Left colon (tissue), 2 donors: ENCODE measurements at regions not wholly inside any gene's neighbourhood (a gene's known extent, or its start where the extent isn't known, plus 50 kb on each side); places are given as distances from the start of the nearest gene placed in this dataset.
"Not testable (repeated sequence)": the region's sequence is repeated elsewhere in the genome, so short reads cannot be mapped to it uniquely, and the experiment has no call there.

Experiments used
- ATAC-seq: fragments of 200-7000 bp; cut with Tn5 transposase; one replicate; pipeline ENCODE4 v1.9.1; 2020; ENCODE audit warnings: mild to moderate bottlenecking, moderate library complexity
- DNase-seq, 2 donors: peaks; one replicate each; pipeline ENCODE4 v3.0.0-alpha.2; 2020
- intact Hi-C, 2 donors: fragments of 100-400 bp; cut with DNase I in 1 of 2; cut with micrococcal nuclease in 1 of 2; formaldehyde crosslinking; loops; one replicate each; pipeline versions ENCODE4 v1.11.2 to v1.14.0; 2022; cut with DNase I, micrococcal nuclease
- donor health status: DM: no; HTN: no; CAD: no.
- donor health status: DM: yes; HTN: yes; CAD: no.

DNA sequence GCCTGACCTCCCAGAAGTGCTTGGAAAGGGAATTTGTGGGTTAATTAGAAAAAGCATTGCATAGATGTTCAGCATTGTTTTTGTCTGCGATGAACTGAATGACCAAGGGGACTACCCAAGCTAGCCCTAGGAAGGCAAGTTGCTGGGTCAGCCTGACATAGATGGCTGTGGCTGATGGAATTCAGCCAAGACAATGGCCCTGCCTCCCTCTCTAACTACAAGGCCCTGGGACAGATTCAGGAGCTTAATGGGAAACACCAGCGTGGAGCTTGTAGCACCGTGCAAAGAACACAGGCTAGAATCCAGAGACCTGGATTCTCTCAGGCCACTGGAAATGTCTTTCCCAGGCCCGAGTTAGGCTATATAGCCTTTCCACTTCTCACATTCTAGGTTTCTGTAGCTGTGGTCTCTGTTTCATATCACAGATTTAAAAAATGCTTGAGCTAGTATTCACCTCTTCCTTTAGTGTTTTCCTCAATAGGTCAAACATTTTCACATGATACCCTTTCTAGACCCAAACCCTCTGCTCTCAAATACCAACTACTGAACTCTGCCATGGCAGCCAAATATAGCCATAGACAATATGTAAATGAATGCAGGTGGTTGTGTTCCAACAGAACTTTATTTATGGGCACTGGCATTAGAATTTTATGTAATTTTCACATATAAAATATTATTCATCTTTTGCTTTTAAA is 294.3 kb upstream of the MEX3C start:
- ATAC-seq (no peak), DNase-seq (no peak)
- intact Hi-C loops: no loop called here

DNA sequence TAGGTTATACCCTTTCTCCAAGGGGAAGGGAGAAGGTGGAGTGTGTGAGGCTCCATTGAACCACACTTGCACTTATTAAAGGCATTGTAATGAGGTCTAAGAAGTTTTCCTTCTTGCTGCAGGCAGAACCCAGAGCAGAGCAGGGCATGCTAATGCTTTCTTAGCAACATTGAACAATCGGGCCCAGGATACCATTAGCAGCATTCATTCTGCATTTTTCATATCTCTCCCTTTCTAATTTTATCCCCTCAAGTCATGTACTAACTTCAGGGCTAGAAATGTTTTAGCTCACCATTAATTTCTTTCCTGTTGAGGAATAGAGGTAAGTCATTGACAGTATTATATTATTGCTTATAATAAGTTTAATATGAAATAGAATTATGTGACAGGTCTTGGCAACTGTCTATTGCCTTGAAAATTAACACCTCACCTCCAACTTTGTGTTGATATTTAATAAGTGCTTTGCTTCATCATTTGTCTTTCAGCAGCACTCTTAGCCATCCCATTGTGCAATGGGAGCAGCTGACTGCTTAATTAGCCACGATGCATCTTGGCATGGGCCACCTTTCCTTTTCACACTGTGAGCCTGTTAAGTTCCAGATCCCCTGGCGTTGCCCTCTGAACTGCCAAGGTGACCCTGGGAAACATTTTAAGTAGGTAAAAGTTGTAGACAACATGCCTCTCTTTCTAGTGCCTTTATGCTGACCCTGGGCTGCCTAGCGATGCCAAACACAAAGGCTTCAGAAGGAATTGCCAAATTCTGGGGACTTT is 300.8 kb upstream of the MEX3C start:
- intact Hi-C loops: no loop called here
- ATAC-seq: no peak
- DNase-seq: no peak

DNA sequence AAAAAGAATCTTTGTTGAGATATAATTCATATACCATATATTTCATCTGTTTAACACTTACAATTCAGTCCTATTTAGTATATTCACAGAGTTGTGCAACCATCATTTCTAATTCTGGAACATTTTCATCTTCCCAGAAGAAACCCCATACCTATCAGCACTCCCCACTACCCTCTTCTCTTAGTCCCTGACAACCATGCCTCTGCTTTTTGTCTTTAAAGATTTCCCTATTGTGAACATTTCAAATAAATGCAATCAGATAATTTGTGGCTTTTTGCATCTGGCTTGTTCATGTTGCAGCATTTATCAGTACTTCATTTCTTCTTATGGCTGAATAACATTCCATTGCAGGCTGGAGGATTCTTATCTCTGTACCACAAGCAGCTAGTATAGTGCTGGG is 305.9 kb upstream of the MEX3C start:
- ATAC-seq: no peak
- intact Hi-C loops: no loop called here
- DNase-seq: no peak

DNA sequence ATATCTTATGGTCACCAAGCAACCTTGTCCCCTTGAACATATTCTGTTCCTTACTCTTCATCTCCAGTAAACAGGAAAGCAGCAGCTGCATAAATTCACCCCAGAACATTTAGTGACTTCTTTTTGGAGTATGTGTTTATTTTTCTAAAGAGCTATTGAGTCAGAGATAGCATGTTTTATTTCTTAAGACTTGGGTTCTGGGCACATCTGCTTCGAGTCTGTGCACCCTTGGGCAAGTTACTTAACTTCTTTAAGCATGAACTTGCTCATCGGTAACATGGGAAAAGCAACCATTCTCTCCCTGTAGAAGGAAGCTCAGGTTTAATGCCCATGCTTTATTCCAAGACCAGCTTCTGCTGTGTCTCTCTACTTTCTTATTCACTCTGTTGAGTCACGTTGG is 309.3 kb upstream of the MEX3C start:
- intact Hi-C loops: no loop called here
- ATAC-seq (no peak), DNase-seq (no peak)

DNA sequence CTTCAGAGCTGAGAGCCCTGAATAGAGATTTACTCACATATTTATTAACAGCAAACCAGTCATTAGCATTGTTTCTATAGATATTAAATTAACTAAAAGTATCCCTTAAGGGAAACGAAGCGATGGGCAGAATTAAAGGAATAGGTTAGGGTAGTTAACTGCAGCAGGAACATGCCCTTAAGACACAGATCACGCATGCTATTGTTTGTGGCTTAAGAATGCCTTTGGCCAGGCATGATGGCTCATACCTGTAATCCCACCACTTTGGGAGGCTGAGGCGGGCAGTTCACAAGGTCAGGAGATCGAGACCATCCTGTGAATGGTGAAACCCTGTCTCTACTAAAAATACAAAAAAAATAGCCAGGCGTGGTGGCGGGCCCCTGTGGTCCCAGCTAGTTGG is 310.9 kb upstream of the MEX3C start:
- intact Hi-C loops, ATAC-seq: not testable (repeated sequence)

DNA sequence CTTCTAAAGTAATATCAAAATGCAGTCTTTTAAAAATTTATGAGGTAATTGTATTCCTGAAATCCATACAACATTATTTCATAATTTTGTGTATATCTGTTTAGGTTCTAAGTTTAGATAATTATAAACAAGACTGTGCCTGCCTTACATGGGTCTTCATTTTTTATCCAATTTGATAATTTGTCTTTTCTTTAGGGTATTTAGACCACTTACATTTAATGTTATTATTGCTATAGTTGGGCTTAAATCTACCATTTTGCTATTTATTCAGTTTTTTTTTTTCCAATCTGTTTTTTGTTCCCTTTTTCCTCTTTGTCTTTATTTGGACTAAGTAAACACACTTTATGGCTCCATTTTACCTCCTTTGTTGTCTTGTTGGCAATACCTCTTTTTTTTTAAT is 312.5 kb upstream of the MEX3C start:
- no peak for DNase-seq
- intact Hi-C loops: no loop called here
- no peak for ATAC-seq

More for the DNA sequence above, 310.9 kb upstream of the MEX3C start:
- DNase-seq: not testable (repeated sequence)

DNA sequence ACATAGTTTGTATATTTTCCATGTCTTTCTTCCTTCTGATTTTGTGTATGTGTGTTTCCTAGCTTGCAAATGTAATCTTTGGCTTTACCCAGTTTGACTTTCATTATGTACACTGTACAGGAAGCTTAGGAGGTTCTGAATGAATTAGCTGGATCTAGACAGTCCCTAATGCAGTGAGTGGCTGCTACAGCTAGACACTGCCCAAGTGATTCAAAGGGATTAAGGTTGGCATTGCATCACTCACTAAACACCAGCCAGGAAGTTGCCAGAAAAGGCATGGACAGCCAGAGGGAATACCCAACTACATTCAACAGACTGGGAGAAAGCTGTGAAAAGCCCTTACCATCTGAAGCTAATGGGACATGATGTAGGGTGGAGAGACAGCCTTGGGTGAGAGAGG is 316.0 kb upstream of the MEX3C start:
- intact Hi-C loops: no loop called here
- no peak for DNase-seq
- no peak for ATAC-seq

DNA sequence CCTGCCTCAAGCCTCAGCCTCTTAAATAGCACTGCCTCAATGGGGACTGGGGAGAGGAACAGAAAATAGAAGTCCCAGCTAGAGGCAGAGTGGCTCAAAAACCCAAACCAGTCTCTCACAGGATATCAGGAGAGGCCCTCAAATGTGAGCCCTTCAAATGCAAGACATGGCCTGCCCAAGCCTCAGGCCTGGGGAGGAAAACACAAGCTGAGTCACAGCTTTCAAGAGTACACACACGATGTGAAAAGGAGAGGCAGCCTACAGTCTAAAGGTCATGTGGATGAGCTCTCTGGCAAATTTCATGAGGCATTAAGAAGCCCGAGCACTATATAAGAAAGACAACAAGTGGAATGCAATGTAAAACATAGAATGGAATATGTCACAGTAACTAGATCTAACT is 316.6 kb upstream of the MEX3C start:
- ATAC-seq (no peak), DNase-seq (no peak)
- intact Hi-C loops: no loop called here

DNA sequence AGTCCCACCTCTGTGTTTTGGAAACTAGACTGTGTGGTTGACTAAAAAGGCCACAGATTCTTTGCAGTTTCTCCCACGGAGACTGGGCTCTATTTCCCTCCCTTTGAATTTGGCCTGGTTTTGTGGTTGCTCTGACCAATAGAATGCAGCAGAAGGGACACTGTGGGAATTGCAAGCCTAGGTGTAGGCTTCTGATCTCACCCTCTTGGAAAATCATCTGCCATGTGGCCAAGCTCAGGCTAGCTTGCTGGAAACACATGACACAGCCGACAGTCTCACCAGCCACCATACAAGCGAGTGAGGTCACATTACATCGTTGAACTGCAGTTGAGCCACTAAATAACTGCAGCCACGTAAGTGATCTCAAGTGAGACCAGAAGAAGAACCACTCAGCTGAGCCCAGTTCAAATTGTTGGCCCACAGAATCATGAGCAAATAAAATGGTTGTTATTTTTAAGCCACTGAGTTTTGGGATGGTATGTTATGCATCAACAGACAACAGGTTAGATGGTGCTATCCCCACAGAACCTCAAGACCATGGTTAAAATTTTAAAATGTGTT is 319.1 kb upstream of the MEX3C start:
- ATAC-seq (no peak), DNase-seq (no peak)
- intact Hi-C loops: no loop called here

DNA sequence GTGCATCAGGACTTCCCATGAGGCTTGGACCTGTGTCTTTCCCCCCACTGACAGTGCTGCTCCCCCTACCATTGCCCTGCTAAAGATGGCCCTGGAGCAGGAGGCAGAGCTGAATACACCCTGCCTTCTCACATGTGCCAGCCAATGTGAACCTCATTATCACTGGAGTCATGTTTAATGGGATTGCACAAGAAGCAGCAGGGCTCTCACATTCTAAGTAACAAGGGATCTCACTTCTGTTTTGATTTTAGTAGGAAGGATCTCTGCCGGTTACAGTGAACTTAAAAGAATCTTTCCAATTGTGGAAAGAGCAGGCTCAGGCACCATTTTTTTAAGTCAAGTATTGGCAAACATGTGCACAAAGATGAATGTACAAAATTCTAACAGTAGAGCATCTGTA is 322.1 kb upstream of the MEX3C start:
- no peak for DNase-seq
- ATAC-seq: no peak
- intact Hi-C loops: no loop called here

DNA sequence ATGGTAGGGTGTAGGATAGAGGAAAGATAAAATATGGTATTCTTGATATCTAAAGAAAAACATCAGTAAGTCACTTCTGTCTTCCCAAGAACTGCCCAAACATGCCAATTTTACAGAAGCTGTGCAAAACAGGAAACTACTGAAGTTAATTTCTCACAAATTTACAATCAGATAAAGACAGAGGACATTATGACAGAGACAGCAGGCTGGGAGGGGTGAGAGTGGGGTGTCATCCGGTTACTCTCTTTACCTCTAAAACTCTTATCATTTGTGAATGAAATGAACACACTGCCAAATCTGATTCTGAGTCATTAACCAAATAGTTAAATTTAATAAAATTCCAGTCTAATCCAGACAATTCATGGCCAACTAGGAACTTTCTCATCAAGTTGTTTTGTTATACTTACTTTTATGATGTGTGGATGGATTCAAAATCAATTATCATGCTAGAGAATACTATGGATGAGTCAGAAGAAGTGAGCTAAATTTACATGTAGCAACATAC is 323.2 kb upstream of the MEX3C start:
- no peak for ATAC-seq
- intact Hi-C loops: no loop called here
- no peak for DNase-seq

DNA sequence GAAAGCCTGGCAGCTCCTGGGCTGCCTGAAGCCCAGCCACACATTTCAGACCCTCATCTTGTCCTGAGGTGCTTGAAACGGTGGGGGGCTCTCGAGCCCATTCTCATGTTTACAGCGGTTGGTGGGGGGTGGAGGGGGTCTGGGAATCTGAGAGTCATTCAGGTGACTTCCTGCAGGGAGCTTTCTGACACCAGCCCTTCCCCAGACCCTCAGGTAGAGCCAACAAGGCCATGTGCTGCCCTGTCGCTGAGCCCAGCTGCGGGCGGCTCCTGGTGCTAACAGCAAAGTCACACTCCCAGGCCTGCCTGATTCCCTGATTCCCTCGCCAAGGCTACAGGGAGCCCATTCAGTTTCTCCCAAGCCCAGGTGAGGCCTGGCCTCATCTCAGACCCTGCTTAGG is 324.9 kb upstream of the MEX3C start:
- ATAC-seq: no peak
- no peak for DNase-seq
- intact Hi-C loops: no loop called here

DNA sequence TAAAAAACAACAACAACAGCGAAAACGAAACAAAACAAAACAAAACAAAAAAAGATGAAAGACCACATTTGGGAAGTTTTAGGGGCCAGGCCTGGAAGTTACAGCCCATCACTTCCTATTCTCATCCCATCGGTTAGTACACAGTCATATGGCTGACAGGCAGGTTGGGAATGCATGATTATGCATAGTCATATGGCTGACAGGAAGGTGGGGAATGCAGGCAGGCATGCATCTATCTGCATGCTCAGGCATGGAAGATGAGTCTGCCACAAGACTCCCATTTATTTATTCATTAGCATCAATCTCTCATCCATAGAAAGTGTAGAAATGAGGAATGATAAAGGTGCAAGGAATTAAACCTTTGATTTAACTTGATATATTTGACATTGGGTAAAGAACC is 325.3 kb upstream of the MEX3C start:
- intact Hi-C loops: no loop called here
- no peak for DNase-seq

DNA sequence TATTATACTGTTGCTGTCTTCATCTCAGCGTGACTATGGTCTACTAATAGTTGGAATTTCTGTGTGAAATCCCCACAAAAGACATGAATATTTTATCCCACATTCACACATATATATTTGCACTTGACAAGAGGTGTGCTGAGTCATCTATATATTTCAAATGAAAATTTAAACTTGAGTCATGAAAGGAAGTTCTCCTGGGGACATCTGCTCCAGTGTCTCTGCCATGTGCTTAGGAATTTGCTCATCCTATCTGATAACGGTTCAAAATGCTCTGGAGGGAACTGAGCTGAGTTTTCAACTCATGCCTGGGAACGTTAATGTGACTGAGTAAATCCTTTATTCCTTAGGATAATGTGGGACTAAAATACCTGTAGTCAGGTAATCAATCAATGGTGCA is 326.2 kb upstream of the MEX3C start:
- intact Hi-C loops: no loop called here
- ATAC-seq (no peak), DNase-seq (no peak)

More for the DNA sequence above, 325.3 kb upstream of the MEX3C start:
- no peak for ATAC-seq

DNA sequence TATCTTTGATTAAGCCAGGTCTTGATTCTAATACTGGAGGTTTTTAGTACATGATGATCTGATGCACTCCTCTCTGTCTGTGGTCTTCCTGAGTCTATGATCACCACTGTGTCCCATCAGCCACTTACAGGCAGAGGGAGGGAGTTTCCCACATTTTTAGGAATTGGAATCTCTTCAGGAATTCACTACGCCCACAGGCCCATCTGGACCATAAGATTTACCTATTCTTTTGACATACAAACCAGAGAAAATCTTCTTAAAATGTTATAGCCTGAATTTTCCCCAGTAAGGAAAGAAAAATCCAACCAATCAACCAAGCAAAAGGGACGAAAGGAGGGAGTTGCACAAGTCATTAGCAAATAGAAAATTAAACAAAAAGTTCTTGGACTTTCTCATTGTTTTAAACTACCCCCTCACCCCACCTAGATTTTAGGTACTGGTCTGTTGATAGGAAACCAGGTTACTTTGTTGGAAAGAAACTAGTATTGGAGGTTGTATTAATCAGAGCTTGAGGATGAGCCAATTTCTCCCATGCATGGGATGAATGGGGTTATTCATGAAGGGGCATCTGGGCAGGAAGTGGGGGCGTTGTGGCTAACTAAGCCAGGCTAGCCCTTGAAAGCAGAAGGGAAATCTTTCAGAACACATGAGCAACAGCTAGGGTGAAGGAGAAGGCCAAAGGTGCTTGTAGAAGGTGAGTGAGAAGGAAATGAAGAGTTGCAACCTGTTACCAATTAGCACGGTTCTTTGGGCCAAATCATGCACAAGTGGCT is 328.2 kb upstream of the MEX3C start:
- intact Hi-C loops: no loop called here
- ATAC-seq (no peak), DNase-seq (no peak)

DNA sequence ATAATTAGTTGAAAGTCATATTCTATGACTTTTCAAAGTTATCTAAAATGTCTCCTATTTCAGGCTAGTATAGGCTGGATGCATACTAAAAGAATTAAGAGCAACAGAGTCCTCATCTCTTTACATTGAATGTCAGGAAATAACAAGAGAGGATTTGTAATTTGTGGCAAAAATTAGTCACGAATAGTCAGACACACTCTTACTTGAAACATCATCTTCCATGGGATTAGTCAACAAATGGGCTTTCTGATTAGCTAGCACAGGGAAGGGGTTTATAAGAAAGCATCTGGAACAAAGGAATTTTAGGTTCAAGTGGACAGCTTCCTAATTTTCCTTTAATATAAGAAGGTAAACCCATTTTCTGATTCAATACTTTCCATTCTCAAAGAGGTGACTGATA is 330.3 kb upstream of the MEX3C start:
- intact Hi-C loops: no loop called here
- ATAC-seq (no peak), DNase-seq (no peak)

DNA sequence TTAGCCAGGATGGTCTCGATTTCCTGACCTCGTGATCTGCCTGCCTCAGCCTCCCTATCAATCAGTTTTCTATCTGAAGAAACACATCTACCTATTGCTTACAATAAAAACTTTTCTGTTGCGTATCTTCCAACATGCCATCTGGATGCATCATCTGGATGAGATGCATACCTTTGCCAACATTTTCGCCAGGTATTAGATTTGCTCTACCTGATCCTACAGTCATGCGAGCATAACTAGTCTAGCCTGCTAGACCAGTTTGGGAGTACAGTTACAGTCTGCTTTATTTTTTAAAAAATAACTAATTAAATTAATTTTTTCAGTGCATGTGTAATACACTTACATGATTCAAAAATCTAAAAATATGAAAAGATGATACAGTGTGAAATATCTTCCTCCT is 334.0 kb upstream of the MEX3C start:
- intact Hi-C loops: no loop called here
- ATAC-seq (no peak), DNase-seq (no peak)

DNA sequence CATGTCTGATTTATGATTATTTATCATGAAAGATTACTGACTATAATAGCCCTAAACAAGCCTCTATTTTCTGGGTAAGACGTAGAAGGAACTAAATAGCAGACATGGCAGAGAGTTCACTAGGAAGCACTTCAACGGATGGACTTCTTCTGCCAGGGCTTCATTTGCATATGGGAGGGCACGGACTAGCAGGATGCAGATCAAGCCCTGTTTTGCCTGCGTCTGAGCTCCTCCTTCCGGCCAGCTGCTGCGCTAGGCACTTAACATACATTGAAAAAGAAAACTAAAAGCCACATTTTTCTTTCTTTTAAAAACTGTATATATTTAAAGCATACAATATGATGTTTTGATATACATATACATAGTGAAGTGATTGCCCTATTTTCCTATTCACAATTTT is 340.0 kb upstream of the MEX3C start:
- intact Hi-C loops: no loop called here
- peak; percentile 31 for ATAC-seq
- peak in 1 of 2 donors; percentile 10 for DNase-seq

DNA sequence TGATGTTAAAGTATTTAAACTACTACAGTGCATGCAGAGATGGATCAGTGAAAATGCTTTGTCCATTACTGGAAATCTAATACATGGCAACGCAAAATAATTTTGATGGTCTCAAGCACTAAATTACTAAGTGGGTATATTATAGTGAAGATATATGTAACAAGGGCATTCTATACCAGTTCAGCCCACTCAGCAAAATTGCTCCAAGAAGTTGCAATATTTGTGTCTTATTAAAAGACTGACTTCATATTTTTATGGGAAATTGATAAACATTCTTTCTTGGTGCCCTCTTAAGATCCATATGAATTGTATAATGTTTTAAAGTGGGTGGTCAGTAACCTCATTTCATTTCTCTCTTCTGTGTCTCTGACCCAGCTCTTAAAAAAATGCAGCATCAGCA is 343.1 kb upstream of the MEX3C start:
- no peak for ATAC-seq
- intact Hi-C loops: no loop called here
- no peak for DNase-seq

DNA sequence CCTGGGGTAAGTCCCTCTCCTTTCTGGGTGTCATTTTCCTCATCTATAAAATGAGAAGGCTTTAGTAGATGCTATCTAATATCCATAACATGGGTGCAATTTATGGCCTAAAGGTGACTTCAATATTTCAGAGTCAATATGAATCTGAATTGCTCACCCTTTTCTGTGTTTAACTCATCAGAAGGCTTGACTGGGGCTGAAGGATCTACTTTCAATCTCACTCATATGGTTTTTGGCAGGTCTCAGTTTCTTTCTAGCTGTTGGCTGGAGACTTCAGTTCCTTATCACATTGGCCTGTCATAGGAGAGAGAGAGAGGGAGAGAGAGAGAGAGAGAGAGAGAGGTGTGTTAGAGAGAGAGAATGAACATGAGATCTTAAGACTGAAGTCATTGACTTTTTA is 343.7 kb upstream of the MEX3C start:
- ATAC-seq (no peak), DNase-seq (no peak)
- intact Hi-C loops: no loop called here
